ENCODE measurements at regions not wholly inside any gene's neighbourhood (a gene's known extent, or its start where the extent isn't known, plus 50 kb on each side); places are given as distances from the start of the nearest gene placed in this dataset.

- TF ChIP-seq EZH2 (IDR thresholded peaks at IDR 0.05; ENCODE audit: borderline replicate concordance, low read depth, low read length, poor library complexity, severe bottlenecking) (no peak), CTCF (conservative IDR thresholded peaks at IDR 0.05; ENCODE audit: low read depth, low read length) (no peak)
Observed at GRCh38 chr17:71681427-71682173, 439.2 kb upstream of the SOX9 start.
